Spleen (tissue), 11 donors: ENCODE measurements at regions not wholly inside any gene's neighbourhood (a gene's known extent, or its start where the extent isn't known, plus 50 kb on each side); places are given as distances from the start of the nearest gene placed in this dataset.
"Not testable (repeated sequence)": the region's sequence is repeated elsewhere in the genome, so short reads cannot be mapped to it uniquely, and the experiment has no call there.

Experiments
- DNase-seq: peaks from one replicate; pipeline ENCODE4 v3.0.0-alpha.2; 2020
- H3K27ac ChIP-seq, 8 donors: fragments of 200-600 bp; sonication (generic) in 7 of 8; 1 replicate in 4 of 8; 2 replicates in 4 of 8; pipeline versions ENCODE4 v1.5.0 to v1.8.0; 2016 to 2021; ENCODE audit warnings: inconsistent platforms in 4 of 8, mild to moderate bottlenecking in 4 of 8, moderate library complexity in 1 of 8
- H3K27me3 ChIP-seq, 7 donors: fragments of 200-600 bp; sonication (generic) in 6 of 7; replicated peaks in 1 of 7; 1 replicate in 4 of 7; 2 replicates in 3 of 7; pipeline versions ENCODE4 v1.5.0 to v1.8.0; 2016 to 2021; ENCODE audit warnings: inconsistent platforms in 3 of 7, mild to moderate bottlenecking in 1 of 7
- H3K36me3 ChIP-seq, 6 donors: fragments of 200-600 bp; sonication (generic) in 5 of 6; 1 replicate in 4 of 6; 2 replicates in 2 of 6; pipeline versions ENCODE4 v1.5.0 to v1.8.0; 2016 to 2021; ENCODE audit warnings: inconsistent platforms in 2 of 6
- H3K4me1 ChIP-seq, 6 donors: fragments of 200-600 bp; sonication (generic) in 5 of 6; 1 replicate in 3 of 6; 2 replicates in 3 of 6; pipeline versions ENCODE4 v1.5.0 to v1.8.0; 2016 to 2021; ENCODE audit warnings: inconsistent platforms in 3 of 6
- H3K4me3 ChIP-seq, 8 donors: fragments of 200-600 bp; sonication (generic) in 7 of 8; 1 replicate in 4 of 8; 2 replicates in 4 of 8; pipeline versions ENCODE4 v1.5.0 to v1.8.0; 2016 to 2021; ENCODE audit warnings: inconsistent platforms in 4 of 8, mild to moderate bottlenecking in 4 of 8, moderate library complexity in 2 of 8
- H3K9me3 ChIP-seq, 8 donors: fragments of 200-600 bp; sonication (generic) in 7 of 8; 1 replicate in 4 of 8; 2 replicates in 4 of 8; pipeline versions ENCODE4 v1.5.0 to v1.8.0; 2016 to 2021; ENCODE audit warnings: inconsistent platforms in 4 of 8
- CTCF ChIP-seq, 11 experiments: fragments of 200-600 bp in 7 of 11; fragments of 450-650 bp in 4 of 11; sonication (generic) in 4 of 11; IDR thresholded peaks in 8 of 11; conservative IDR thresholded peaks in 3 of 11; 1 replicate in 7 of 11; 2 replicates in 4 of 11; pipeline versions ENCODE4 v1.4.0 to v1.8.0; 2016 to 2021; ENCODE audit warnings: antibody characterized with exemption in 11 of 11, inconsistent platforms in 4 of 11, mild to moderate bottlenecking in 1 of 11
- POLR2A ChIP-seq, 3 donors: fragments of 450-650 bp; IDR thresholded peaks; one replicate each; pipeline ENCODE4 v1.5.1; 2017; ENCODE audit warnings: antibody characterized with exemption in 3 of 3, mild to moderate bottlenecking in 1 of 3
- POLR2AphosphoS5 ChIP-seq, 3 donors: sonication (generic); formaldehyde crosslinking; IDR thresholded peaks; one replicate each; pipeline ENCODE4 v1.5.1; 2017; ENCODE audit warnings: antibody characterized with exemption in 3 of 3
- WGBS, 5 donors: extraction: QIAGEN DNeasy Blood & Tissue Kit in 3 of 5; methylation state at CpG; one replicate each; pipeline versions ENCODE4 v1.1.5 to v1.1.7; 2013 to 2018; 5-methylcytosine and 5-hydroxymethylcytosine counted together
- intact Hi-C: fragments of 100-400 bp; cut with DNase I; formaldehyde crosslinking; loops from one replicate; pipeline ENCODE4 v1.15.0; 2023; ENCODE audit warnings: low total_unique reads
- donor health status: healthy with polysubstance abuse.
- donor health status: DM: no; HTN: no; CAD: no; lungs with moderate emphysema.
- donor health status: DM: no; HTN: no; CAD: no.
- donor health status: Bipolar disorder and iron deficiency.
- donor health status: healthy.
- donor health status: DM: no; HTN: no; CAD: no.
- donor health status: DM: yes; HTN: yes; CAD: no.

GRCh38 chr6:141932685-141933084, 200.0 kb upstream of the GJE1 start:
- Histone ChIP-seq H3K4me3 (no peak overlapping the region), H3K36me3 (no peaks in the 10 kb centered on the region), H3K27ac (no peak overlapping the region), H3K4me1 (no peaks in the 10 kb centered on the region), H3K9me3 (no peaks in the 10 kb centered on the region), H3K27me3 (no peaks in the 10 kb centered on the region)
- TF ChIP-seq POLR2AphosphoS5 (IDR thresholded peaks at IDR 0.05) (no peak), CTCF (IDR thresholded peaks at IDR 0.05 in 8 of 11, conservative IDR thresholded peaks at IDR 0.05 in 3 of 11) (no peak), POLR2A (IDR thresholded peaks at IDR 0.05) (no peak)
- WGBS, 5 donors = 74 to 90% (median 78%) methylated on average over 3 of the region's 3 CpGs
- DNase-seq = no peak
- intact Hi-C loops = no loop called here

- H3K27ac ChIP-seq, intact Hi-C loops, H3K4me3 ChIP-seq, H3K36me3 ChIP-seq, H3K27me3 ChIP-seq, DNase-seq, H3K4me1 ChIP-seq: not testable (repeated sequence)
- peaks cover 0 to 12% (median 0%) of the 10 kb centered on the region in 8 donors for H3K9me3 ChIP-seq
- 64 to 79% (median 66%) methylated on average over 4 of the region's 7 CpGs for WGBS, 5 donors
Measured at GRCh38 chr6:141926200-141926900, 206.4 kb upstream of the GJE1 start.

- DNase-seq = no peak
- H3K9me3 ChIP-seq = peaks cover 0 to 12% (median 0%) of the 10 kb centered on the region in 8 donors
- H3K4me1 ChIP-seq = no peaks in the 10 kb centered on the region
- H3K4me3 ChIP-seq = no peak overlapping the region
- no peak for TF ChIP-seq POLR2AphosphoS5 (IDR thresholded peaks at IDR 0.05)
- no peak for TF ChIP-seq CTCF (IDR thresholded peaks at IDR 0.05 in 8 of 11, conservative IDR thresholded peaks at IDR 0.05 in 3 of 11)
- TF ChIP-seq POLR2A (IDR thresholded peaks at IDR 0.05) = no peak
- intact Hi-C loops = no loop called here
- no peaks in the 10 kb centered on the region for H3K27me3 ChIP-seq
- no peaks in the 10 kb centered on the region for H3K36me3 ChIP-seq
- no peak overlapping the region for H3K27ac ChIP-seq
Measured at GRCh38 chr6:141925001-141925400, 207.7 kb upstream of the GJE1 start.

GRCh38 chr6:141922898-141923297, 209.8 kb upstream of the GJE1 start:
- no peak for DNase-seq
- no peak for TF ChIP-seq POLR2AphosphoS5 (IDR thresholded peaks at IDR 0.05)
- no peak for TF ChIP-seq CTCF (IDR thresholded peaks at IDR 0.05 in 8 of 11, conservative IDR thresholded peaks at IDR 0.05 in 3 of 11)
- TF ChIP-seq POLR2A (IDR thresholded peaks at IDR 0.05) = no peak
- H3K27me3 ChIP-seq = no peaks in the 10 kb centered on the region
- intact Hi-C loops = no loop called here
- no peak overlapping the region for H3K4me3 ChIP-seq
- no peaks in the 10 kb centered on the region for H3K36me3 ChIP-seq
- H3K4me1 ChIP-seq = no peaks in the 10 kb centered on the region
- peaks cover 0 to 12% (median 0%) of the 10 kb centered on the region in 8 donors for H3K9me3 ChIP-seq
- H3K27ac ChIP-seq = no peak overlapping the region
- WGBS, 5 donors = 64 to 88% (median 81%) methylated on average over 2 of the region's 2 CpGs

- H3K27me3 ChIP-seq, H3K36me3 ChIP-seq, H3K4me1 ChIP-seq, intact Hi-C loops, DNase-seq, H3K4me3 ChIP-seq, H3K9me3 ChIP-seq, H3K27ac ChIP-seq: not testable (repeated sequence)
- 88 to 90% (median 88%) methylated on average over 24 to 30 of the region's 30 CpGs for WGBS, 5 donors
Measured at GRCh38 chr6:141916682-141917505, 215.8 kb upstream of the GJE1 start.
